GM23248 (cell line): ENCODE measurements at regions not wholly inside any gene's neighbourhood (a gene's known extent, or its start where the extent isn't known, plus 50 kb on each side); places are given as distances from the start of the nearest gene placed in this dataset.

Experiments
- EZH2 ChIP-seq: fragments of 200-600 bp; sonication (generic); IDR thresholded peaks from 2 replicates; pipeline ENCODE4 v1.6.1; 2018; ENCODE audit warnings: antibody characterized with exemption, mild to moderate bottlenecking; ENCODE audit not compliant: insufficient read depth, poor library complexity, severe bottlenecking
- EZH2phosphoT487 ChIP-seq: fragments of 200-600 bp; sonication (generic); IDR thresholded peaks from 2 replicates; pipeline ENCODE4 v1.6.1; 2018; ENCODE audit warnings: antibody characterized with exemption, moderate library complexity, mild to moderate bottlenecking, low read depth; ENCODE audit not compliant: insufficient read depth

GRCh38 chr12:64556231-64556630 lies 54.1 kb upstream of the RASSF3 start:
- TF ChIP-seq EZH2phosphoT487 (no peak), EZH2 (no peak)
